NCI-H1105 (cell line): ENCODE measurements at regions not wholly inside any gene's neighbourhood (a gene's known extent, or its start where the extent isn't known, plus 50 kb on each side); places are given as distances from the start of the nearest gene placed in this dataset.

ENCODE experiments used
- DNase-seq: peaks from one replicate; lab custom pipeline; 2025; lab: John Stamatoyannopoulos, UW

DNA sequence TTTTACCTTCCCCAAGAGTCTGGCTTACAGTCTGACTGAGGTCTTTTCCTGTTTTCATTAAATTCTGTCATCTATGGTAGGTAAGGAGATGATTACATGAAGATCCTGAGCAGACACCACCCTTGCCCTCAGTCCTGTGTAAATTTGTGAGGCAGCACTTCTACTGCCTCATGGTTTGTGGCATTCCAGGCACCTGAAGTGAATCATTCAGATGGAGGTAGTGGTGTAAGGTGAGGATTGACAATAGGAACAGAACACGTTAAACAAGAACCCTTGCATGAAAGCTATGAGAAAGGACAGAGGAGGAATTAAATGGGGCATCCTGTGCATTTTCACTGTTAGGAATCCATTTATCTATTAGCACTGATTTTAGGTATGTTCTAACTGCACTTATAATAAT is 618.6 kb downstream of the TLL1 start:
- no peak for DNase-seq

DNA sequence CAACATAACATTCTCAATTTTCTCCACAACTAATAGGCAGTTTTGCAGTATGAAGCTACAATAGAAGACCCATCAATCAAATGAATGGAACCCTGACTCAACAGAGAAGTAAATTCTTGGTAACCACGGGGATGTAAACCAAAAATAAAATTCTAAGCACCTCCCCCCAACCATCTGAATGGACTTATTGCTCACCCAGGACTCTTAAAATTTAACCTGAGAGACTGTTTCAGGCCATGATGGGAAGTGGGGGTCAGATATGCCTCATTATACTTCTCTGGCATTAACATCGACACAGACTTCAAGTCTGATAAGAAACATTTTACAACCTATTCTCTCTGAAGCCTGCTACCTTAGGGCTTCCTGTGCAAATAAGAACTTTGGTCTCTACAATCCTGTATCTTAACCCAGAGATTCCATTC is 620.9 kb downstream of the TLL1 start:
- DNase-seq = no peak

DNA sequence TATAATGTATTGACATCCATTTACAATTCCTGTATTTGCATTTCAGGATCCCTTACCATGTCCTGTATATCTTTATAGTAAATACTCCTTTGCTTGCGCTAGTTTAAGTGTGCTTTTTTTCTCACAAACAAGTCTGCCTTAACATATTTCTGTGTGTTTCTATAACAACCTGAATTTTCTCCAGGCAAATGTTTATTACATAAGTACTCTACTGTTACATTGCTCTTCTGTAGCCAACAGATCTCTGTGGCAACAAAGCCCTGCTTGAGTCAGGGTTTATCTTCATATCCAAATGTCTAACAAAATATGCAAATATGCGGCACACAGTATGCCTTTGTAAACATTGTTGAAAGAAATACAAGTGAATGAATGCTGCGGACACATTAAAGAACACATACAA is 625.5 kb downstream of the TLL1 start:
- DNase-seq = no peak

DNA sequence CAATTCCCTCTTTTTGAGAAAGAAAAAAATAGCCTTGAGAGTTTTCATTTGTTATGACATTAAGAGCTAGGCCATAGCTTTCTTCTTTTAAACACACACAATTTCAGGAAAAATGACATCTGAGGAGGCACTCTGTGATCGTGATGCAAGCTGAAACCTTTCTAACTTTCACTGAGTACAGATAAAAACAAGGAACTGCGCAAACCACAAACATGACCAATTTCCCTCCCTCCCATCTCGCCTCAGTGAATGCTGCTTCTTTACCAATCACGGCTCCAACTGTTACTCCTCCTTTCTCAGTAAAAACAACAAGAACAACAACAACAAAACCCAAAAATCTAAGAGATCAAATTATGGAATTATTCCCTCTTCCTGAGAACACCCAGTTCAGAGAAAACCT is 626.8 kb downstream of the TLL1 start:
- DNase-seq = no peak

DNA sequence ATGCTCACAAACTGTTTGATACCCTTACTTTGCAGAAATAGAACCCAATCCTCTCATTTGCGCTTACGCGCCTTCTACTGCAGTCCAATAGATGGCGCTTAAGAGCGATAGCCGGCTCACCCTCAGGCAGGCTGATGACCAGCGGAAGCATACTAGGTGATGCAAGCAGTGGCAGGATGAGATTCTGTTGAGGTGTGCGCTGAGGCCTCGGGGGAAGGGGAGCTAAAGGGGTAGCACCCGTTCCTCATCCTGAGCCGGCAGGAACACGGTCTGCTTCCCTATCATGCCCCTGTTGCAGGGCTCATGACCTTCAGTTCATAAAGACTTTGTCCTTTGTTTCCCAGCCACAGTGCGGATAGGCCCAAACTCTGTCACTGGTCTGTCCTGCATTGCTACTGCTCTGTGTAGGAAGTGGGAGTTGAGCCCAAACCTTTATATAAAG is 628.9 kb downstream of the TLL1 start:
- DNase-seq = no peak

DNA sequence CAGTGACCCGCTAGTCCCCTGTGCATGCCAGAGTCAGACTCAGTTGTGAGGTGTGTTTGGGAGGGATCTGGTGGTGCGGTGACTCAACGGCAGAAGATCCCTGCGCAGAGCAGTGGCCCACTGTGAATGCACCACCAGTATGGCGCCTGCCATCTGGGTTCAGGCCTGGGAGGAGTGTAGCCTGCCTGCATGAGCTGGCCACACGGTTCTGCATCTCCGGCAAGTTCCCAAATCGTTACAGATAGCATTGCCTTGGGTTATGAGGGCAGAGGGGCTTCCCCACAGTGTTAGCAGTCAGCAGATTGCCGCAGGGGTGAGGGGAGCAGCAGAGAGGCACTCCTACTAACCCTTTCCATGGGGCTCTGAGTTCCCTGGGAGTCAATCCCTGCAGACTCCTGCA is 629.6 kb downstream of the TLL1 start:
- no peak for DNase-seq

DNA sequence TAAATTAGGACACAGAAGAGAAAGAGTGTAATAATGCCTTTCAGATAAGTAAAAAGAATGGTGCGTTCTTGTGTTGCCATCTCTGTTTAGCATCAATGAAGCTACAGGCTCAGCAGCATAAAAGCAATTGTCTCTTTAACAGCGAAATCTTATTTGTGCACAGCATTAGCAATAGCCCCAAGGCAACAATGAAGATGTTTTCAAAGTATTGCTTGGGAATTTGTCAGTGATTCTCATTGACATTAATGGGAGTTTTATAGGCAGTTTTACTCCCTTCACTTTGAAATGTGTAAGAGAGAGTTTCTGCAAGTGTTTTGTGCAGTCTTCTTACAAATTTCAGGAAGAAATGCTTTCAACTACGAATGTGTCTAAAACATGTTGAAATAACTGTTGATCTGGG is 633.0 kb downstream of the TLL1 start:
- no peak for DNase-seq

DNA sequence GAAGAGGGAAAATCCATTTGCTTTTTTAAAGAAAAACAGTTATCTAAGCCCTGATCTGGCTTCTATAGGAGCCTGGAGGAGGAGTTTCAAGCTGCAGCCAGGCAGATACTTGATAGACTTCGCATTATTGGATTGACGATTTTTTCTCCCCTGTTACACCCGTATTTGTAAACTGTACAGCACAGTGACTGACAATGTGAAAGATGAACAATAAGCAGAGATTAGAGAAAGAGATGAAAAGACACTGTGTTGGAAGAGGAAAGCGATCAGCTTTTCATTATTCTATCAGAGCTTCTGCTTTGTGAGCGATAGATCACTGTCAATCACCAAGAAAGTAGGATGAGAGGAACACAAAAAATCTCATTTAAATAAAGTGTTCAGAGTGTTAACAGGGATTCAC is 639.2 kb downstream of the TLL1 start:
- DNase-seq = no peak

DNA sequence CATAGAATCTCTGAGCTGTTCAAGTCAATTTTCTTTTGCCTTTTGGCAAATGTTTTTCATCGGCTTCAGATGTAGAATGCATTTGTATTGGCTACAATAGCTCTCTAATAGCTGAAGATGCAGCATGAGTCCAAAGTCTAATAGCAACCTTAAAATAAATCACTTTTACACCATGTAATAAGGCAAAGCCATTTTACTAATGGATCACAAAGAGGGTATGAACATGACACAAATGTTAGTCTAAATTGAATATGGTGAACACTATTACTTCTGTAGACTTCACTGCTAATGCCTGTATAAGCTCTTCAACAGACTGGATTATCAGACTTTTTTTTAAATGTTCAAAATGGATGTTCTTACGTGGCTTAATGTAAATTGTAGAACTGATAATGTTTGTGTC is 645.3 kb downstream of the TLL1 start:
- DNase-seq = peak; percentile 41

DNA sequence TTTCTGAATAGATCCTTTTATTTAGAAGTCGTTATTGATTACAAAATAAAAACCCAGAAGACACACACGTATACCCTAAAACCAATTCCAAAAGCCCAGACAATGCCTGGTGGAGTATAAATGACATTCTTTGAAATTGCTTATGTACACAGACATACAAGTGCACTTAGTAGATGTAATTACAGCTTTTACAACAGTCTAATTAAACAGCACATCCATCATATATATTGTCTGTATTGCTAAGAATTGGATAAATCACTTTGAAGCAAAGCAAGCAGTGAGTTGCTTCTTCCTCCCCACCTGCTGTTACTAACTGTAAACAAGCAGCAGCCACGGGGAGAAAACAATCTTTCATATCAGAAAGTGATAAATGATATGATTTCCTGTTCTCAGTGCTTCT is 645.7 kb downstream of the TLL1 start:
- DNase-seq = peak; percentile 71

DNA sequence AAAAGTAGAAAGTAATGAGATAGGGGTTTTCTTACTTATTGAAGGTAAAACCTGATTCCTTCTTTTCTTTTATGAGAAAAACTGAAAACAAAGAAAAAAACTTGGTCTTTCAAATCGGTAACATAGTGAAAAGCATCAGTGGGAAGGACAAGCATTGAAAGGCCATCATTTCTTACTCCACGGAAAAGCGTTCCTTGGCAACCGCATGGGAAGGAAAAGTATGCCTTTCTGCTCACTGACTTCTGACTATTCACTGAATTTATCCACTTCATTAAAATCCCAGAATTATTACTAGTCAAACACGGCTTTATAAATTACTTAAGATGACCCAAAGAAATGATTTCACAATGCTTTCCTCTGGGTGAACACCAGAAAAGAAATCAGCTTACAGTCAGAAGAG is 646.7 kb downstream of the TLL1 start:
- no peak for DNase-seq

DNA sequence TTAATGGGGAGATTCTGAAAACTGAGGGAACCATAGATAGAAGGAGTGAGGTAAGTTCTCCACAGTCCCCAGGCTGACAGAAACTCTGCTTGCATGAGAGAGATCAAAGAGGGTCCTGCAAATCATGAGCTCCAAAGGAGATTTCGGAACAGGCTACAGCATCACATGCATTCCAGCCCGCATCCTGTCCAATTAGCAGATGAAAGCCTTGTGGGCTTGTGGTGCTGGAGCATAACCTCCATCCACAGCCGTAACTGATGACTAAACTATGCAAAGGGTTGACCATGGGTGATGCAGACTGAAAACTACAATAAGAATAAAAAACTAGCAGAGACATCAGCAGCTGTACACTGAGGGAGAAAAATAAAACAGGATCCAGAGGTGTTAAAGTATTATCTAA is 654.5 kb downstream of the TLL1 start:
- DNase-seq = no peak

DNA sequence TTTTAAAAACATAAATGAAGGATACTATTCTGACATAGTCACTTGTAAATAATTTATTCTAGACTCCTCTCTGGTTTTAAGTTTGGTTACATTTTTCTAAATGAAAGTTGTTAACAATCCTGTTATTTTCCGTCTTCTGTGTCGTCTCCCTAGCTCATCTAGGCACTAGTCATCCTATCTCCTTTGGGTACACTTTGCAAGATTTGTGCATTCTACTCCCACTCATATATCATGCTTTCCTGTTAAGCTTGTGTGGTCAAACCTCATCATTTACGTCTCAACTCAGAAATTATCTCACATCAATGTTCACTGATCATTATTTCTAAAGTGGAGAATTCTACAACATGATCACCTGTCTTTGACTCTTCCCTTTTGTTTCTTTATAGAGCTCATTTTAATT is 658.7 kb downstream of the TLL1 start:
- no peak for DNase-seq

DNA sequence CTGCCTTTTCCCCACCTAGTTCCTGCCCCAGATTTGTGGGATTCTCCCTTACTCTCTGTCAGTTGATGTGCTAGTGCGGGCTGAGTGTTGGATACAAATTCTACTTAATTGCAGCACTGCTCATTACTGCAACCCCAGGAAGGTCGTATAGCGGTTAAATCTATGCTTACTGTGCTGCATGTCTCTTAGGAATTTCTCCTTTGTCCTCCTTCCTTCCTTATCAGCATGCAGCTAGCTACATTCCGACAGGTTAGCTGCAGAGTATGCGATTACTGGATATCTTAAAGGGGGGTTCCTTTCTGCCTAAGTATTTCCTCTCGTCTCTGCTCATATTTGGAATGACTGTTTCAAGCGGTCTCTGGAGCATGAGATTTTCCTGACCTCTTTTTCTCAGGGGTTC is 662.8 kb downstream of the TLL1 start:
- no peak for DNase-seq

DNA sequence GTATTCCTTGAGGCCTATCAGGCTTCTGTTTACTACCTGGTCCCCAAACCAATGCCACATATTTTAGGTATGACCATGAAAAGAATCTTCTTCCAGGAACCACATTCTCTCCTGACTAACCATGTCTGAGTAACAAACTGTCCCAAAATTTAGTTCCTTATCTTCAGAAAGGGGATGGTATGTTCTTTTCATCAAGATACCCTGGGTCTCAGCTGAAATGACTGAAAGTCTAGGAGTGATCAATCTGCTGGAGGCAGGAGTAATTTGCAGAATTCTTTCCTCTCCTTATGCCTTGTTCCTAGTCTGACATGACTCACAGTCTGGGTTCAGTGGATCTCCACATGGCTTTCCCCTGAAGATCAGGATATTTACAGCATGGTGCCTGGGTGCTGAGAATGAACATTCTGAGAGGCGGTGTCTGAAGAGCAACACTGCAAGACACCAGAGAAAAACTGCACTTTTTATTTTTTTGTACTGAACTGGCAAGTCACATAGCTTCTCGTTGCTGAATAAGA is 665.5 kb downstream of the TLL1 start:
- no peak for DNase-seq

DNA sequence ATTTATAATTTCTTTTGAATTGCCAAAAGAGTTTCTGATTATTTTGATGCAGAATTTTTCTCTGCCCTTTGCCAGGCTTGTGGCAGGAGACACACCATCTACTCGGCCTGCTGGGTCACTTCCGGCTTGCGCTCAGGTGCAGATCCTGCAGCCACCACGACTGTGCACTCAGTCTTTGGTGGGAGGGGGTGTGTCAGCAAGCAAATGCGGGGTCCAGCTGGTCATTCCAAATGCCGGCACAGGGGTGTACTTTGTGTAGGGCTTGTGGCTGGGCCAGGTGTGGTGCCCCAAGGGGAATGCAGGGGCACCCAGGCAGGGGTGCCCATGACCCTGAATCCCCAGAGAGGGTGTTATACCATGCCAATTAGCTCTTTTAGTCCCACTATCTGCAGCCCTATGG is 673.0 kb downstream of the TLL1 start:
- no peak for DNase-seq

DNA sequence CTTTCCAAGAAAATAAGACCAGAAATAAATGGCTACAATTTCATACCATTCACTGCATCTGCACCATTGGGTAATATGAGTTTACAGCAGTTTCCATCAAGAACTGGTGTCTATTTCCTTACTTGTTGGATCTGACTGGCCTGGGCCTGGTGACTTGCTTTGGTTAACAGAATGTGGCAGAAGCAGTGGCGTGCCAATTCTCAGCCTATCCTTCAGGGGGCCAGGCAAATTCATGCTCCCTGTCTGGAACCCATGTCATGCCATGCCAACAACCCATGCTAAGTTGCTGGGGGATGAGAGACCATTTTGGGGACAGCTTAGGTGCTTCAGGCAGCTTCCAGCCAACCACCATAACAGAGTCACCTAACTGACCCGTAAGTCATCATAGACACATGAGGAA is 656.7 kb downstream of the SPOCK3 start:
- no peak for DNase-seq

DNA sequence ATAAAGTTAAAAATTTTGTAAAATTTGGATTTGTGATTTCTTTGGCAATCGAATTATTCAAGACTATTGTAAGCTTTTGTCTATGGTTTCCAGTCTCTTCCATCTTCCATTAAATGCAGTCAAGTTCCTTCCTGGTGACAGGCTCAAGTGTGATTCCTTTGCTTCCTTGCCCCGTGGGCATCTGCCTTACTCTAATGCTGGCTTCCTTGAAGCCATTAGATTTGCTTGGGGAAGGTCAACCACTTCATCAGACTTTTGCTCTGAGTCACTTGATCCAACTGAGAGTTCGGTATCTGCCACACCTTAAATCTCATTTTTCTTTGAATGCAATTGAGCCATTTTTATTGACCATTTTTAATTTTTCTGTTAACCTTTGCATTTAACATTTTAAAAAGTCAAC is 648.8 kb downstream of the SPOCK3 start:
- no peak for DNase-seq

DNA sequence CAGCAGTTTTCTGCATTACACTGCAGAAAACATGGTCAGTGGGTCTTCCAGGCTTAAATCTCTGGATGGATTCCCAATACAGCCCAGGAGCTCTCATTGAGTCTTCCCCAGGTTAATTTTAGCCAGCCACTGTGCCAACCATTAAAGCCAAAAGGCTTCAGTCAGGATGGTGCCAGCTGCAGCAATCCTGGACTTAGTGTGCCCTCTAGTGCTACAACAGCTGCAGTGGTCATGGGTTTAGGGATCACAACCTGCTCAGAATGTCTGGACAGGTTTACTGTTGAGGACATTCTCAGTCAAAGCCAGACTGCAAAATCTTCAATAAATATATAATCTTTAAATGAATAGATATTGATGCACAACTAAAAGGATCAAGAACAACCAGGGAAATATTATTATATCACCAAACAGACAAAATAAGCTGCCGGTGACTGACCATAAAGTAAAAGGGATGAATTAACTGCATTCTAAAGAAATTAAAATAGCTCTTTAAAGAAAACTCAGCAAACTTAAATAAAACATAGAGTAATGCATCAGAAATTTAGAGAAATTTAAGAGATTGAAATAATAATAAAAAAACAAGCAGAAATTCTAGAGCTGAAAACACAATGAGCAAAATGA is 639.9 kb downstream of the SPOCK3 start:
- peak; percentile 20 for DNase-seq

DNA sequence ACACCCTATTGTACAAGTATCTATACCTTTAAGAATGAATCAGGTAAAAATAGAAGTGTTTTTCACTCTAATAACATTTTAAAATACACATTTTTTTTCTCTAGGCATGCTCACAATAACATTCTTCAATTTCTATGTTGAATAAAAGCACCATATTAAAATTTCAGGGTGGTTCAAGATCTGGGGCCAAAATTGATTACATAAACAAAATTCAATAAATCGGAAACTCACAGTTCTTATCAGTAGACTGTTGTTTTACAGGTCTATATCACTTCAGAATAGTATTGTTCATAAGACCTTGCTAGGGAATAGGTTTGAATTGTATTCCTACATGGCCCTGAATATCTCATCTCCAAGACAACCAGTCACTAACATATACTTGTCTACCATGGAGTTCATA is 634.0 kb downstream of the SPOCK3 start:
- no peak for DNase-seq

DNA sequence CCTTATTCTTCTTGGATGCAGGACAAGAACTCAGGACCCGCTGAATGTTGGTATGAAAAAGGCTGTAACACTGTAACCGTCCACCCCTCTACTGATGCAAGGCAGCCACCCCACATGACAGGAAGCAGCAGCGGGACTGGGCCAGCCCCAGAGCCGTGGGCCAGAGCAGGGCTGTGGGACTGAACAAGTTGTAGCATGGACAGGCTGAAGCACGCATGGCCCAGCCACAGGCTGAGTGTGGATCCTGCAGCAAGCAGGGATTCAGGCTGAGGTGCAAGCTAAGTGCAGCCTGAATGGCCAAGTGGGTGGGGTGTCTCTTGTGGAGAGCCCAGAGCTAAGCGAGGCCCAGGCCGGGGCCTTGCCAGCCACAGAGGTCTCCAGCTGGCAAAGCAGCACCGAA is 632.2 kb downstream of the SPOCK3 start:
- DNase-seq = no peak

DNA sequence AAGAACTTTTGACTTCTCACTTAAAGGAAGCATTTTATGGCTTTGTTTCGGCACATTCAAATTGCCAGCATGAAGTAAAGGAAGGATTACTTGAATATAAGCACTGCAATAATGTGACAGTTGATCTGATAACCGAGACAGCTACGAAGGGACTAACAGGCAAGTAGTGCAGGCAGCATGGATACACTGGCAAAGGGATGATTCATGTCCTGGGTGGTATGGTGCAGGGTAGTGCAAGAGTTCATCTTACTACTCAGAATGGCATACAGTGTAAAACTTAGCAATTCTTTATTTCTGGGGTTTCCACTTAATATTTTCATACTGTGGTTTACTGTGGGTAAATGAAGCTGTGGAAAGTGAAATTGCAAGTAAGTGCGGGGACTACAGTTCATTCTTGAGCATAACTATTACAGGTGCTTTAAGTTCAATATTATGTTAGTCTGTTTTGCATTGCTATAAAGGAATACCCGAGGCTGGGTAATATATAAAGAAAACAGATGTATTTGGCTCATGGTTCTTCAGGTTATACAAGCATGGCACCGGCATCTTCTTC is 611.8 kb downstream of the SPOCK3 start:
- no peak for DNase-seq

DNA sequence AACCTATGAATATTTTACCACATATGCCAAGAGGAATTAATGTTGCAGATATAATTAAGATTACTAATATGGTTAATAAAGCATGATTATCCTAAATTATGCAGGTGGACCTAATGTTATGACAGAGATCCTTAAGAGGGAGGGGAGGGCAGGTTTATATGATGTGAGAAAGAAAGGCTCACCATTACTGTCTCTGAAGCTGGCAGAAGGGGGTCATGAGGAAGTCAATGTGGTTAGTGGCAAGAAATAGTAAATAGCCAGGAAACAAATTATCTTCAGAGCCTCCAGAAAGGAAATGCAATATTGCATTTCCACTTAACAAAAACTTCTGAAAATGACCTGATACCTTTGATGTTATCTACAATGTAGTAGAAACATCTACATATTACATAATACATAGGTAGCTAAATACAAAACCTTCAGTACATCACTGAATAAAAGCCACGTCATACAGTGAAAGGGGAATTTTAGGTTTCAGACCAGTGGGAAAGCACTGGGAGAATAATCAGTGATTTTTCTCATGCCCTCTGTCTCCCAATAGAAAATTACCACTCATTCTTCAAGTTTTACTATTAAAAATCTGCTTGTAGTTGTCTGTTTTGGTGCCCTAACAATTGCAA is 609.2 kb downstream of the SPOCK3 start:
- DNase-seq = no peak

DNA sequence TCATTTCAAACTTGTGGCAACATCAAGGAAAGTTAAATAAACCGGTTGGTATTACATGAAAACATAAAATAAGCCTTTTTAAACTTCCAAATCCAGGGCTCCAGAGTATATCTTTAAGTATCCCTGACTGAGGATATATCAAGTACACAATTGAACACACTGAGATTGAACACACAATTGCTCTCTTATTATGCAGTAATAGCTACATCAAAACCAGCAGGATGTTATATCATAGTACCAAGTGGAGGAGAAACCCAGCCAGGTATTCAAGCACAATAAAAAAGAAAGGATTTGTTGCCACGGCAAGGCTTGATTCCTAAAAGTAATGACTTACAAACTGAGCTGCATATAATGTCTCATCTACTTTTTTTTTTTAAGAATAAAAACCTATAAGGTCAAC is 605.8 kb downstream of the SPOCK3 start:
- DNase-seq = no peak
